PFSK-1 (cell line): ENCODE measurements at regions not wholly inside any gene's neighbourhood (a gene's known extent, or its start where the extent isn't known, plus 50 kb on each side); places are given as distances from the start of the nearest gene placed in this dataset.

ENCODE experiments used
- POLR2AphosphoS5 ChIP-seq: IDR thresholded peaks from 2 replicates; pipeline ENCODE4 v1.6.1; 2012; ENCODE audit warnings: low read depth, mild to moderate bottlenecking, control low read depth, low read length, moderate library complexity
- TAF1 ChIP-seq: IDR thresholded peaks from 2 replicates; pipeline ENCODE4 v1.6.1; 2012; ENCODE audit warnings: low read length, control low read depth, borderline replicate concordance; ENCODE audit not compliant: insufficient read depth

GRCh38 chr12:67422081-67422480, 152.9 kb downstream of the CAND1 start:
- TF ChIP-seq POLR2AphosphoS5 (no peak), TAF1 (no peak)
